Erythroblast (primary cell): ENCODE measurements at regions not wholly inside any gene's neighbourhood (a gene's known extent, or its start where the extent isn't known, plus 50 kb on each side); places are given as distances from the start of the nearest gene placed in this dataset.

Source experiments
- GATA1 ChIP-seq: IDR thresholded peaks from 2 replicates; pipeline ENCODE4 v1.6.1; 2011; ENCODE audit warnings: low read depth, mild to moderate bottlenecking, control low read depth, low read length, moderate library complexity
- POLR2A ChIP-seq: IDR thresholded peaks from 2 replicates; pipeline ENCODE4 v1.6.1; 2011; ENCODE audit warnings: mild to moderate bottlenecking, low read length

DNA sequence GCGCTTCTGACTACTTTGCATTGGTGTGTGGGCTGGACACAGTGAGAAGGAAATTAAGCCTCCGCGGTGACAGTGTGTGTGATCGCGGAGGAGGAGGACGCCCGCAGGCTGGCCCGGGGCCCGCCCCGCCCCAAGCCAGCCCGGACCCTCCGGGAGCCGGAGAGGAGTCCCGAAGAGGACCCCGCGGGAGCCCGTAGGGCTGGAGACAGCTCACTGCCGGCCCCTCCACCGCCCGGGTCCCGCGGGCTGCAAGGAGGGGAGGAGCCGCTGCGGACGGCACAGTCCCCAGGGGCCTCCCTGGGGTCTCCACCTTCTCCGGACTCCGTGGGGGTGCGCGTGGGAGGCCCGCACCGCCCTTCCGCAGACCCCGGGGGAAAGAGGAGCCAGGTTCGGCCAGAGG, 146.4 kb upstream of the ERCC6L2 start:
- TF ChIP-seq POLR2A (no peak), GATA1 (no peak)
